Amniotic stem cell (primary cell): ENCODE measurements at regions not wholly inside any gene's neighbourhood (a gene's known extent, or its start where the extent isn't known, plus 50 kb on each side); places are given as distances from the start of the nearest gene placed in this dataset.
"Not testable (repeated sequence)": the region's sequence is repeated elsewhere in the genome, so short reads cannot be mapped to it uniquely, and the experiment has no call there.

Experiments used
- DNase-seq: peaks from one replicate; lab custom pipeline; 2025; lab: John Stamatoyannopoulos, UW

DNA sequence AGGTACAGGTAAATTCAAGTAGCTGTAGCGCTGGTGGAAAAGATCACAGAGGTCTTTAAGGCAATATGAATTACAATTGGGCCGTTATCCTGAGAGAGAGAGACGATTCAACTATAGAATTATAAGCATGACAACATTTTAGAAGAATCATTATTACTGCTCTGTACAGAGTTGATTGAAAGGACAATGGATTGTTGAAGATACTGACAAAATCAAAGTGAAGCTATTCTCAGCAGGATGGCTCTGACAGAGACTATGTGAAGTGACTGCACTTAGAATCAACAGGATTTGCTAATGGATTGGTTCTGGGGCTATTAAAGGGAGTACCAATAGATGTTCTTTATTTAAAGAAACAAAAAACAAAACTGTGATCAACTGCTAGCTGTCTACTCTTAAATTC is 634.8 kb upstream of the GRM3 start:
- no peak for DNase-seq

- no peak for DNase-seq
These were observed 636.8 kb upstream of the GRM3 start for GRCh38 chr7:86006909-86007308.

DNA sequence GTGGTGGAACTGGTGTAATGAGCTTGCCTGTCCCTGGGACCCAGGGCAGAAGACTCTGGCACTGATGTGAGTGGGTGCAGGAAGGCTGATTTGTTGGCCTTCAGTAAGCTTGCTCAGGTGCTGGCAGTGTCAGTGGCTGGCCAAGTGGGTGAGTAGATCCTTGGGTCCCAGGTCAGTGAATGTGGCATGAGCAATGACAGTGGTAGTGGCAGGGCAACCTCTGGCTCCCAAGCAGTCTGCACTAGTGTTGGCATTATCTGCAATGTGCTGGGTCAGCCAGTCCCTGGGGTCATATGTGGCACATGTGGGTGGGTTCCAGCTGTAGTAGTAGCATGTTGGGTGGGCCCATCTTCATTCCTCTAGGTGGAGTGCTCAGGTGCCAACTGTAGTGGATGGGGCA is 640.9 kb upstream of the GRM3 start:
- DNase-seq, result no peak

DNA sequence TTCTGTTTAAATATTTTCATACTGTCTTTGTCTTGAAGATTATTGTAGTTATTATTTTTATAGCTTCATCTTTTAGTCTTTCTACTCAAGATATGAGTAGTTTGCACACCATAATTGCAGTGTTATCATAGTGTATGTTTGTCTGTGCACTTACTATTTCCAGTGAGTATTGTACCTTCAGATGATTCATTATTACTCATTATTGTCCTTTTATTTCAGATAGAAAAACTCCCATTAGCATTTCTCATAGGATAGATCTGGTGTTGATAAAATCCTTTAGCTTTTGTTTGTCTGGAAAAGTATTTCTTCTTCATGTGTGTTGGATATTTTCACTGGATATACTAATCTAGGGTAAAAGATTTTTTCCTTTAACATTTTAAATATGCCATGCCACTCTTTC is 646.2 kb upstream of the GRM3 start:
- DNase-seq, result no peak

- DNase-seq, result no peak
These were observed 648.6 kb upstream of the GRM3 start for GRCh38 chr7:85995101-85995500.

GRCh38 chr7:85980740-85981139 is 663.0 kb upstream of the GRM3 start:
- no peak for DNase-seq

DNA sequence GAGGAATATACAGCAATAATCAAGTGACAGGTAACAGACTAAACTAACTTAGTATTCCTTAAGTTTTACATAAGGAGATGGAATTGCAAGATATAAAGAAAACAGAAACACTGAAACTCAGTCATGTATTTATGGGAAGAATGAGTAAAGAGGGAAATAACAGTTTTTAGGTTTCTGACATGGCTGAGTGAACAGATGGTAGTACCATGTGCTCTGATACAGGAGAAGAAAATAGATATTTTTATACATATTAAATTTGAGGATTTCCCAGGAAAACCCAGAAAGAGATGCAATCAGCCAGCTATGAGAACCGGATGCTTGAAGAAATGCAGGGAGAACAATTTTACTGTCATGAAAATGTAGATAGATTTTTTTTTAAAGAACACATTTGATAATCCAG is 669.5 kb upstream of the GRM3 start:
- DNase-seq, result no peak

DNA sequence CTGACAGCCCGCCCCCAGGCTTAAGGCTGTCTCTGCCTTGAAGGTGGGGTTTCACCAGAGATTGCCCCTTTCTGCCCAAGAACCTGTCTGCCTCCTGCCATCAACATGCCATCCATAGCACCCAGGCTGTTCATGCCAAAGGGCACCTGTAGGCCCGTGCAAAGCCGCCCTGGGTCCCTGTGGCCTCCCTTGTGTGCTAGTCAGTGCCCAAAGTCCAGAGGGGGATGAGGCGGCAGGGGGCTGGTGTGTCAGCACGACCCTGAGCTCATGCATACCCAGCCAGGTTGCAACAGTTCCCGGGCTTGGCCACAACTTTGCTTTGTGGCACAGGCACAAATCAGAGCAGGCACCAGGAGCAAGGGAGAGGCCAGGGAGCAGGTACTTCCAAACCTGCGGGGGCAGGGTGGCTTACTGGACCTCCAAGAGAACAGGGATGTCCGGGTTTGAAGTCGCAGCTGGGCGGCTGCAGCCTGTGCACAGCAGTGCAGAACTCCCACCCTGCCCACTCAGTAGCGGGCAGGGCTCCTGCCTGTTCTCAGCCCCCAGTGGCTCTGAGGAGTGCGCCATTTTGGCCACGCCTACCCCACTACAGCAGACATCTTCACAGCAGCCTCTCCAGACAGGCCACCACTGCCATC is 671.1 kb upstream of the GRM3 start:
- no peak for DNase-seq

GRCh38 chr7:85954961-85955360 is 688.7 kb upstream of the GRM3 start:
- DNase-seq, result no peak

- no peak for DNase-seq
These were observed 692.8 kb upstream of the GRM3 start for GRCh38 chr7:85950871-85951270.

DNA sequence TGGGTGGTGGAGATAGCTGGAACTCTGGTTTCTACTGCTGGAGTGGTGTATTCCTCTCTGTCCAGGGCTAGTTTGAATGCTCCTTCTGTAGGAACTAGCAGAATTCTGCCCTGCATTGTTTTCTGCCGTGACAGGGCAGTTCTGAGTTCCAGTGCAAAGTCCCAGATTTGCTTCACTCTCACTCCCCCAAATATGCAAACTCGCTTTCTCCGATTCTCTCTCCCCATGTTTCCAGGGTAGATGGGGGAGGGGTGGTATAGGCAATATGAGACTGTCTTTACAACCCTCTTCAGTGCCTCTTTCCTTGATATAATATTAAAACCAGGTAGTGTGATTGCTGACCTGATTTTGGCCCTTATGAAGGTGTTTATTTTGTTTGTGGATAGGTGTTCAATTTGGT is 693.3 kb upstream of the GRM3 start:
- no peak for DNase-seq

GRCh38 chr7:85947767-85948166 is 695.9 kb upstream of the GRM3 start:
- no peak for DNase-seq

- no peak for DNase-seq
These were observed 702.9 kb upstream of the GRM3 start for GRCh38 chr7:85940798-85941197.

DNA sequence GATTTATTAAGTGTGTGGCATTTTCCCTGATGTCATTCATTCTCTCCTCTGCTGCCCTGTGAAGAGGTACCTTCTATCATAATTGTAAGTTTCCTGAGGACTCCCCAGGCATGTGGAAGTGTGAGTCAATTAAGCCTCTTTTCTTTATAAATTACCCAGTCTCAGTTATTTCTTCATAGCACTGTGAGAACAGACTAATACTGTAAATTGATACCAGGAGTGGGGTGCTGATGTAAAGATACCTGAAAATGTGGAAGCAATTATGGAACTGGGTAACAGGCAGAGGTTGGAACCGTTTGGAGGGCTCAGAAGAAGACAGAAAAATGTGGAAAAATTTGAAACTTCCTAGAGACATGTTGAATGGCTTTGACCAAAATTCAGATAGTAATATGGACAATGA is 711.8 kb upstream of the GRM3 start:
- no peak for DNase-seq

GRCh38 chr7:85928500-85928899 is 715.2 kb upstream of the GRM3 start:
- DNase-seq, result no peak

DNA sequence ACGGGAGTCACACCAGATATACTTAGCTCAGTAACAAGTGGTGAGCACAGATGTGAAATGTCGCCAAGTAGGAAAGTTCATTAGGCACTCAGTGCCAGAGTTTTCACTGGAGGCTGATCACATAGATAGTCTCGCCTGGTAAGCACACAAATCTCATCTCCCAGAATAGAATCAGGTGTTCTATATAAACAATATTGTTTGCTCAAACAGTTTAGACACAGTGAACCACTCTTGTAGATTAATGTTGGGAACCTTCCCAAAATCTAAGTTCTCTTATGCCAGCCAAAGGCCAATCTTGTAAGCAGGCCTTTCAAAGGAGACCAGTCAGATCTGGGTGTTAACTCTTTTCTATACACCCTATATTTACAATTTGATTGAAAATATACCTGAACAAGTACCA is 716.5 kb upstream of the GRM3 start:
- no peak for DNase-seq

DNA sequence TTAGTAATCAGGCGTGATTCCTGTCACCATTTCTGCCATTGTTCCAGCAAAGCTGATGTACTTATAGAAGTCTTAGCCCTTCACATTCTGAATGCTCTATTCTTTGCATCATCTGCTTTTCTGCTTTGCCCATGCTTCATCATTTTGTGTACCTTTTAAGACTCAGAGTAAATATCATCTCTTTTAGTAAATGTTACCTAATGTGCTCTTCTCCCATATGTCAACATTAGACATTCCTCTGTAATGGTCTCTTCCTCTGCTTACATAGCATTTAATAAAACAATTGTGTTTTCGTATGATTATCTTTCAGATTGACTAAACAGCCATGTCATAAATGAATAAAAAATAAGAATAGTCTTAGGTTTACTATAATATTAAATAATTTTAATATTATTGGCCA is 719.6 kb upstream of the GRM3 start:
- no peak for DNase-seq

DNA sequence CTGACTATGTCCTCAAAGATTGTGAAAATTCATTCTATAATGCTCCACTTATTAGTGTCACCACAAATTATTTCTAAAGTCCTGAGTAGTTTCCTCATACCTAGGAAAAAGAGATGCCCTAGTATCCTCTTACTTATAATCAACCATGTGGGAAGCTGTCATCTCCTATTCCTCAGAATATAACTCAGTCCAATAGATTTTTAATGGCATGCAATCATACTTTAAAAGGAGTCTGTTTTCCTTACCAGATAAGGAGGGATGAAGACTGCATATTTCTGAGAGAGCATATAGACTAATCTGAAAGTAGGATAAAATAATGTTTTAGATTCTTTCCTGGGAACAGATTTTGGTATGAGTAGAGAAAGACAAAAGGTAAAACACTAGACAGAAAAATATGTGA is 727.7 kb upstream of the GRM3 start:
- no peak for DNase-seq

GRCh38 chr7:85914437-85914836 is 727.6 kb upstream of the SEMA3D start:
- DNase-seq, result no peak

DNA sequence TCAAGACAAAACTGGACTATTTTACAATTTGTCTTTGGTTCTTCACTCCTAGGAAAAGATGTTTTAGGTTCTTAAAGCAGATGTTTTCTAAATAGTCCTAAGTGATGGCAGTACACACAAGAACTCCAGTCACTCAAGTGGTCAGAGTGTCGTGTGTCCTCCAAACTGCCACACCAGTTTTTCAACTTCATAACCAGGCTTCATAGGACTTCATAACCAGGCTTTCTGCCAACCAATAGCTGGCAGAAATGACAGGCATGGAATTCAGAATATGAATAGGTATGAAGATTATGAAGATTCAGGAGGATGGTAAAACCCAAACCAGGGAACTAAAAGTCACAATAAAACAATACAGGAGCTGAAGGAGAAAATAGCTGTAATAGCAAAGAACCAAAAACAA is 721.2 kb upstream of the SEMA3D start:
- DNase-seq, result no peak

DNA sequence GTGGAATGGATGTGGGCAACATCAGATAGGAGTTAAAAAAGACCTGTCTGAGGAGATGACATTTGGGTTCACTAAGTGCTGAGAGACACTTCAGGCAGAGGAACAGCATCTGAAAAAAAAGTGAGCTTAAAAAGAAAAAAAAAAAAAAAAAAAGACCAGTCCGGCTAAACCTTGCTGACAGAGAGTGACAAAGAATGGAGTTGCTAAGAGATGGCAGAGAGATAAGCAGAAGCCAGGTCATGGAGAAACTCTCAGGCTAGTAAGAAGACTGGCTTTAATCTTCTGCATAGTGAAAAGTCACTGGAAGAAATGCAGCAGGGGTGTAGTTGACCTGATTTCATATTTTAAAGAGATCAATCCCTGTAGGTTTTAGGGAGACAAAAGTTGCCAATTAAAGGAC is 711.1 kb upstream of the SEMA3D start:
- no peak for DNase-seq

GRCh38 chr7:85896531-85896930 is 709.7 kb upstream of the SEMA3D start:
- DNase-seq, result no peak

DNA sequence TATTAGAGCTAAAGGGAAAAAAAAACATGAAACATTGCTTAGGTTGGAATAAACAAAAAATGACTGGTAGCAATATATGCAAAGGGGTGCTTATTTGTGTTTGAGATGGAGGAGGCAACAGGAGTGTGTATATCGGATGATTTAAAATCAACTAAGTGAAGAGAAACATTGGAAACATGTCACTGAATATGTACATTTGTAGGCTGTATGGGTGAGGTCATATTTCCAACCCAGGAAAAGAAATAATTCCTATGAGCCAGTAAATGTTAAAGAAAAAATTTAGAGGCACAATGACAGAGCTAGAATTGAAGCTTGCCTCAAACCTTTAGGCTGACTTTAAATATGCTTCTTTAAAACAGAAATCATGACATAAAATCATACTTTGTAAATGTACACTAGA is 709.0 kb upstream of the SEMA3D start:
- DNase-seq, result no peak

DNA sequence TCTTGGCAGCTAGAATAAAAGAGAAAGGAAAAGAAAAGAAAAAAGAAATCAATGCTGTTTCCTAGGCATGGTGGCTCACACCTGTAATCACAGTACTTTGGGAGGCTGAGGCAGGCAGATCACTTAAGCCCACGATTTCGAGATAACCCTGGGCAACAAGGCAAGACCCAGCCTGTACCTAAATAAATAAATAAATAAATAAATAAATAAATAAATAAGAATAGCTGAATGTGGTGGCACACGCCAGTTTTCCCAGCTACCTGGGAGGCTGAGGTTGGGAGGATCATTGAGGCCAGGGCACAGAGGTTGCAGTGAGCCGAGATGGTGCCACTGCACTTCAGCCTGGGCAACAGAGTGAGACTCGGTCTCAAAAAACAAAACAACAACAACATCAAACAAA is 705.0 kb upstream of the SEMA3D start:
- not testable (repeated sequence) for DNase-seq
